Cerebellar cortex (tissue), 1 donor: ENCODE measurements at regions not wholly inside any gene's neighbourhood (a gene's known extent, or its start where the extent isn't known, plus 50 kb on each side); places are given as distances from the start of the nearest gene placed in this dataset.
A peak's percentile ranks its signal among the peaks of the same experiment; 100 is the strongest.
"Not testable (repeated sequence)": the region's sequence is repeated elsewhere in the genome, so short reads cannot be mapped to it uniquely, and the experiment has no call there.

Experiments used
- DNase-seq: peaks from one replicate; pipeline ENCODE4 v3.0.0-alpha.2; 2015; ENCODE audit warnings: low spot score

GRCh38 chr6:50467931-50468330 is 245.4 kb upstream of the TFAP2D start:
- no peak for DNase-seq

- DNase-seq, result no peak
Measured at GRCh38 chr6:50471041-50471440, 242.3 kb upstream of the TFAP2D start.

GRCh38 chr6:50510361-50510760 is 203.0 kb upstream of the TFAP2D start:
- DNase-seq, result no peak

- no peak for DNase-seq
Measured at GRCh38 chr6:50520326-50521266, 192.7 kb upstream of the TFAP2D start.

GRCh38 chr6:50524341-50524740 is 189.0 kb upstream of the TFAP2D start:
- no peak for DNase-seq

- DNase-seq, result no peak
Measured at GRCh38 chr6:50527985-50528384, 185.3 kb upstream of the TFAP2D start.

GRCh38 chr6:50539447-50539846 is 173.9 kb upstream of the TFAP2D start:
- no peak for DNase-seq

GRCh38 chr6:50541941-50542340 is 171.4 kb upstream of the TFAP2D start:
- peak; percentile 66 for DNase-seq

GRCh38 chr6:50543666-50544065 is 169.7 kb upstream of the TFAP2D start:
- peak; percentile 86 for DNase-seq

- DNase-seq, result no peak
Measured at GRCh38 chr6:50549026-50549425, 164.3 kb upstream of the TFAP2D start.

GRCh38 chr6:50549475-50549874 is 163.9 kb upstream of the TFAP2D start:
- DNase-seq, result no peak

GRCh38 chr6:50555982-50556381 is 157.3 kb upstream of the TFAP2D start:
- DNase-seq, result no peak

- no peak for DNase-seq
Measured at GRCh38 chr6:50565004-50565403, 148.3 kb upstream of the TFAP2D start.

- DNase-seq, result not testable (repeated sequence)
Measured at GRCh38 chr6:50571230-50571629, 142.1 kb upstream of the TFAP2D start.

- DNase-seq, result no peak
Measured at GRCh38 chr6:50585441-50586330, 127.6 kb upstream of the TFAP2D start.

- no peak for DNase-seq
Measured at GRCh38 chr6:50586331-50586675, 127.0 kb upstream of the TFAP2D start.

GRCh38 chr6:50589751-50590470 is 123.4 kb upstream of the TFAP2D start:
- DNase-seq, result no peak

GRCh38 chr6:50591135-50591534 is 122.2 kb upstream of the TFAP2D start:
- DNase-seq, result no peak

- no peak for DNase-seq
Measured at GRCh38 chr6:50600280-50600679, 113.0 kb upstream of the TFAP2D start.

- DNase-seq, result peak; percentile 40
Measured at GRCh38 chr6:50602292-50602691, 111.0 kb upstream of the TFAP2D start.

- DNase-seq, result no peak
Measured at GRCh38 chr6:50608421-50608820, 104.9 kb upstream of the TFAP2D start.

GRCh38 chr6:50610562-50610961 is 102.8 kb upstream of the TFAP2D start:
- no peak for DNase-seq
